Ureter (tissue), 1 donor: ENCODE measurements at regions not wholly inside any gene's neighbourhood (a gene's known extent, or its start where the extent isn't known, plus 50 kb on each side); places are given as distances from the start of the nearest gene placed in this dataset.
"Not testable (repeated sequence)": the region's sequence is repeated elsewhere in the genome, so short reads cannot be mapped to it uniquely, and the experiment has no call there.

ENCODE experiments used
- DNase-seq: peaks from one replicate; pipeline ENCODE4 v3.0.0-alpha.2; 2020; ENCODE audit warnings: low spot score
- donor health status: DM: yes; HTN: yes; CAD: no.

- no peak for DNase-seq
Measured at GRCh38 chr12:30213166-30213565, 429.4 kb upstream of the TMTC1 start.

GRCh38 chr12:30211743-30212142, 428.0 kb upstream of the TMTC1 start:
- no peak for DNase-seq

- DNase-seq, result no peak
Measured at GRCh38 chr12:30203981-30204380, 420.2 kb upstream of the TMTC1 start.

GRCh38 chr12:30202521-30203254, 418.9 kb upstream of the TMTC1 start:
- no peak for DNase-seq

- no peak for DNase-seq
Measured at GRCh38 chr12:30201301-30202160, 417.8 kb upstream of the TMTC1 start.

GRCh38 chr12:30200864-30201263, 417.1 kb upstream of the TMTC1 start:
- no peak for DNase-seq

- no peak for DNase-seq
Measured at GRCh38 chr12:30197392-30198057, 413.8 kb upstream of the TMTC1 start.

- DNase-seq, result no peak
Measured at GRCh38 chr12:30191696-30192455, 408.1 kb upstream of the TMTC1 start.

GRCh38 chr12:30188602-30189326, 405.0 kb upstream of the TMTC1 start:
- no peak for DNase-seq

- no peak for DNase-seq
Measured at GRCh38 chr12:30187426-30187825, 403.7 kb upstream of the TMTC1 start.

- no peak for DNase-seq
Measured at GRCh38 chr12:30181334-30181733, 397.6 kb upstream of the TMTC1 start.

- DNase-seq, result no peak
Measured at GRCh38 chr12:30180602-30181001, 396.9 kb upstream of the TMTC1 start.

- DNase-seq, result no peak
Measured at GRCh38 chr12:30178916-30179315, 395.2 kb upstream of the TMTC1 start.

- no peak for DNase-seq
Measured at GRCh38 chr12:30169839-30170591, 386.3 kb upstream of the TMTC1 start.

- DNase-seq, result no peak
Measured at GRCh38 chr12:30166006-30166795, 382.5 kb upstream of the TMTC1 start.

- no peak for DNase-seq
Measured at GRCh38 chr12:30164382-30165318, 380.9 kb upstream of the TMTC1 start.

GRCh38 chr12:30156833-30157232, 373.1 kb upstream of the TMTC1 start:
- DNase-seq, result not testable (repeated sequence)

GRCh38 chr12:30155001-30155730, 371.4 kb upstream of the TMTC1 start:
- DNase-seq, result no peak
